Astrocyte of the cerebellum (primary cell): ENCODE measurements at regions not wholly inside any gene's neighbourhood (a gene's known extent, or its start where the extent isn't known, plus 50 kb on each side); places are given as distances from the start of the nearest gene placed in this dataset.

Source experiments
- DNase-seq: peaks from one replicate; pipeline ENCODE4 v3.0.0-alpha.2; 2011; ENCODE audit warnings: low read depth
- H3K4me3 ChIP-seq: 2 replicates; pipeline ENCODE4 v1.5.1; 2011; ENCODE audit warnings: mild to moderate bottlenecking, low read depth, low read length, moderate library complexity
- CTCF ChIP-seq: IDR thresholded peaks from 2 replicates; pipeline ENCODE4 v1.5.1; 2012; ENCODE audit warnings: low read length, low read depth, moderate library complexity, mild to moderate bottlenecking; ENCODE audit errors: missing control alignments
- in situ Hi-C: cut with HindIII; loops from 2 replicates; pipeline ENCODE4 v1.10.0; 2017; ENCODE audit warnings: low sequenced_read_pairs

DNA sequence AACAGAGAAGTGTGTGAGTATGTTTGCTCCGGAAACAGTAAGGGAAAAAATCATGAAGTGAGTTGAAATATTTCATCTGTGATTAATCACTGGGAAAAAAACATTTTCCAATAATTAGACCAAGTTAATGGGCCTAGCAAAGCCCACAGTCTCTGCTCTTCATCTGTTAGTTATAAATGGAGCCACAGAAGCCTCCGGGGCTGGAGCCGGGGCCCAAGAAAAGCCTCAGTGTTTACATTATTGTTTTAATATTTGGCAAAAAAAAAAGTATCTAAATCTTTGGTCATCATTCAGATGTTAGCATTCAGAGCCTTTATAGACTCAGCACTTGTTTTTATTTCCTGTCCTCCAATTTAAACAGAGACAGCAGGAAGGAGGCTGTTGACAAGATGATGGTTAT lies 115.0 kb downstream of the UBE2U start:
- in situ Hi-C loops = no loop called here
- no peak for DNase-seq
- H3K4me3 ChIP-seq = no peak overlapping the region
- no peak for TF ChIP-seq CTCF

GRCh38 chr1:64320007-64320406 lies 116.6 kb downstream of the UBE2U start:
- DNase-seq = no peak
- H3K4me3 ChIP-seq = no peak overlapping the region
- in situ Hi-C loops = no loop called here
- no peak for TF ChIP-seq CTCF

GRCh38 chr1:64320470-64320869 lies 117.0 kb downstream of the UBE2U start:
- no peak for DNase-seq
- no peak for TF ChIP-seq CTCF
- in situ Hi-C loops = no loop called here
- no peak overlapping the region for H3K4me3 ChIP-seq

DNA sequence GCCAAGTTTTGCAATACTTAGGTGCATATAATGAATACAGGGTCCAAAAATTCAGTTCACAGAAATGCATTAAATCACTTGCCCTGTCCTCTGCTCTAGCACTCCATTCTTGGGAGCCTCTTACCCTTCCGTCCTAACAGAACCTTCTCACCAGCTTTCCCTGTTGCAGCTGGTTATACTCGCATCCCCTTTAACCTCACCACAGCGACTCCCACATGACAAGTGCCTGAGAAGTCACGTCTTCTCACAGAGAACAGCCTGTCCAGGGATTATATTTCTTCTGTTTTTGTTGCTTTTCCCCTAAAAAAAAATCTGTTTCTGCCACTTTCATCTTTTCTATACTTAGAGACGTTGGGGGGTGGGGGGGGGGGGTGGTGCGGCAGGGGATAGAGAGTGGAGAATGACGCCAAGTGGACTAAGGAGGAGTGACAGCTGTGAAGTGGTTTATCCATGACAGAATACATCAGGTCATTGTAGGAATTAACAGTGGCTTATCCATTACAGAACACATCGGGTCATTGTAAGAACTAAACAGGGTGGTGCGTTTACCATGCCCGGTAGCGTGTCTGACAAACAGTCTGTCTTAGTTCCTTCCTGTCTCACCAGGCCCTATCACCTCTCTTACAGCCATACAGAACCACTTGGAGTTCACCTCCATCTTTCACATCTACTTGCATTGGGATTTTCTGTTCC lies 117.6 kb downstream of the UBE2U start:
- no peak for TF ChIP-seq CTCF
- in situ Hi-C loops = no loop called here
- DNase-seq = no peak
- no peak overlapping the region for H3K4me3 ChIP-seq

GRCh38 chr1:64323054-64323453 lies 119.6 kb downstream of the UBE2U start:
- in situ Hi-C loops = no loop called here
- H3K4me3 ChIP-seq = no peak overlapping the region
- TF ChIP-seq CTCF = no peak
- DNase-seq = no peak

GRCh38 chr1:64323882-64324281 lies 120.5 kb downstream of the UBE2U start:
- TF ChIP-seq CTCF = no peak
- no peak for DNase-seq
- in situ Hi-C loops = no loop called here
- no peak overlapping the region for H3K4me3 ChIP-seq
